IPS-18a (cell line): ENCODE measurements at regions not wholly inside any gene's neighbourhood (a gene's known extent, or its start where the extent isn't known, plus 50 kb on each side); places are given as distances from the start of the nearest gene placed in this dataset.

Source experiments
- H3K27ac ChIP-seq: one replicate; pipeline ENCODE4 v1.5.1; 2013; ENCODE audit warnings: low read length
- H3K27me3 ChIP-seq: one replicate; pipeline ENCODE4 v1.6.1; 2013; ENCODE audit warnings: mild to moderate bottlenecking, low read length; ENCODE audit not compliant: control insufficient read depth, insufficient read depth
- H3K36me3 ChIP-seq: one replicate; pipeline ENCODE4 v1.6.1; 2013; ENCODE audit warnings: low read depth, low read length; ENCODE audit not compliant: control insufficient read depth
- H3K4me1 ChIP-seq: one replicate; pipeline ENCODE4 v1.6.1; 2013; ENCODE audit warnings: low read depth, low read length; ENCODE audit not compliant: control insufficient read depth
- H3K4me3 ChIP-seq: one replicate; pipeline ENCODE4 v1.5.1; 2013; ENCODE audit warnings: low read length
- H3K9ac ChIP-seq: one replicate; pipeline ENCODE4 v1.6.1; 2013; ENCODE audit warnings: mild to moderate bottlenecking, low read length, moderate library complexity
- H3K9me3 ChIP-seq: one replicate; pipeline ENCODE4 v1.6.1; 2013; ENCODE audit warnings: low read depth, low read length; ENCODE audit not compliant: control insufficient read depth

- Histone ChIP-seq H3K4me1 (peaks cover 3% of the 10 kb centered on the region), H3K9me3 (peaks cover 3% of the 10 kb centered on the region), H3K36me3 (no peaks in the 10 kb centered on the region), H3K4me3 (no peak overlapping the region), H3K27me3 (no peaks in the 10 kb centered on the region), H3K27ac (no peak overlapping the region), H3K9ac (no peak overlapping the region)
Measured at GRCh38 chr4:114091546-114091945, 112.1 kb upstream of the ARSJ start.

DNA sequence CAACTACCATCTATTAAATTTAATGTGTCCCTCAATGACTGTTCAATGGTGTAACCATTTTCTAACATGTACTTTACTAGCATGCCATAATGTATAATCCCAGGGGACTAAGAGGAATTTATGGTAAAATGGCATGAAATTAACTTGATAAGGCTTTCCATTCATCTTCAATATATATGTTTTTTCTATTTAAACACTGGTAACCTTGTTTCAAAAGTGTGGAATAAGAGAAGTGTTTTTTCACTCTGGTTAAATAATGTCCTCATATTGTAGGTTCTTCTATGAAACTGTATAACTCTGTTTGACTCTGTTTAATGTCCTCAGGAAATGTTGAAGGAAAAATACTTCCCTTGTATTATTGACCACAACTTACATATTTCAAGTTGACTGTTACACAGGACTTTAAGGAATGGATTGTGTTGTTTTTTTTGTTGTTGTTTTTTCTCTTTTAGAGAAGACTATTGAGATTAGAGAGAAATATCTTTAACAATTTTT lies 113.8 kb upstream of the ARSJ start:
- no peaks in the 10 kb centered on the region for H3K27me3 ChIP-seq
- H3K4me1 ChIP-seq = peaks cover 3% of the 10 kb centered on the region
- no peaks in the 10 kb centered on the region for H3K36me3 ChIP-seq
- H3K9me3 ChIP-seq = peaks cover 3% of the 10 kb centered on the region
- H3K9ac ChIP-seq = no peak overlapping the region
- H3K4me3 ChIP-seq = no peak overlapping the region
- no peak overlapping the region for H3K27ac ChIP-seq

GRCh38 chr4:114100288-114101031 lies 121.0 kb upstream of the ARSJ start:
- Histone ChIP-seq H3K27me3 (no peaks in the 10 kb centered on the region), H3K36me3 (no peaks in the 10 kb centered on the region), H3K27ac (no peak overlapping the region), H3K9ac (no peak overlapping the region), H3K4me1 (no peaks in the 10 kb centered on the region), H3K9me3 (no peaks in the 10 kb centered on the region), H3K4me3 (no peak overlapping the region)

GRCh38 chr4:114103908-114104307 lies 124.5 kb upstream of the ARSJ start:
- H3K9ac ChIP-seq = no peak overlapping the region
- H3K4me3 ChIP-seq = no peak overlapping the region
- H3K27me3 ChIP-seq = no peaks in the 10 kb centered on the region
- H3K36me3 ChIP-seq = no peaks in the 10 kb centered on the region
- H3K9me3 ChIP-seq = no peaks in the 10 kb centered on the region
- no peaks in the 10 kb centered on the region for H3K4me1 ChIP-seq
- no peak overlapping the region for H3K27ac ChIP-seq

GRCh38 chr4:114108869-114109268 lies 129.4 kb upstream of the ARSJ start:
- H3K36me3 ChIP-seq = no peaks in the 10 kb centered on the region
- H3K4me1 ChIP-seq = no peaks in the 10 kb centered on the region
- H3K9ac ChIP-seq = no peak overlapping the region
- no peak overlapping the region for H3K4me3 ChIP-seq
- no peaks in the 10 kb centered on the region for H3K9me3 ChIP-seq
- H3K27ac ChIP-seq = no peak overlapping the region
- no peaks in the 10 kb centered on the region for H3K27me3 ChIP-seq

- Histone ChIP-seq H3K27ac (no peak overlapping the region), H3K4me3 (no peak overlapping the region), H3K4me1 (no peaks in the 10 kb centered on the region), H3K9ac (no peak overlapping the region), H3K9me3 (no peaks in the 10 kb centered on the region), H3K27me3 (no peaks in the 10 kb centered on the region), H3K36me3 (no peaks in the 10 kb centered on the region)
Measured at GRCh38 chr4:114109776-114110175, 130.3 kb upstream of the ARSJ start.

GRCh38 chr4:114115526-114115925 lies 136.1 kb upstream of the ARSJ start:
- Histone ChIP-seq H3K27me3 (no peaks in the 10 kb centered on the region), H3K4me1 (no peaks in the 10 kb centered on the region), H3K27ac (no peak overlapping the region), H3K36me3 (no peaks in the 10 kb centered on the region), H3K4me3 (no peak overlapping the region), H3K9me3 (no peaks in the 10 kb centered on the region), H3K9ac (no peak overlapping the region)

DNA sequence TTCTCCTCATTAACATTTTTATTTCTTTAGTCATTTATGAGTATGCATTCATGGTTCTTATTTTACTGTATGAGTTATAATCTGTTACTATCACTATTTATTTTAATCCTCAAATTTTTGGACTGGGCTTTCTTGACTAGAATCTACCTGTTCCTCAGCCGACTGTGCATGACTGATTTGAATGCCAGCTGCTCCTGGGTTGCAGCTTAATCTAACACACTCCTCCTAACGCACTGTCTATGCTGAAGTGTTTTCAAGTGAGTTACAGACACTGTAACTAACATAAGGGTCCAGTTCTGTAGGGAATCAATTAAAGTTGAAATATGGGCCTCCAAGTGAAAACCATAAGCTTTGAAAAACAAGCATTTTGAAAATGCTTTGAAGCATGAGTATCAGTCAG lies 137.4 kb upstream of the ARSJ start:
- no peaks in the 10 kb centered on the region for H3K9me3 ChIP-seq
- H3K27ac ChIP-seq = no peak overlapping the region
- H3K4me3 ChIP-seq = no peak overlapping the region
- H3K9ac ChIP-seq = no peak overlapping the region
- H3K27me3 ChIP-seq = no peaks in the 10 kb centered on the region
- H3K36me3 ChIP-seq = no peaks in the 10 kb centered on the region
- no peaks in the 10 kb centered on the region for H3K4me1 ChIP-seq

GRCh38 chr4:114121221-114121620 lies 141.8 kb upstream of the ARSJ start:
- Histone ChIP-seq H3K36me3 (no peaks in the 10 kb centered on the region), H3K9me3 (peaks cover 3% of the 10 kb centered on the region), H3K4me1 (no peaks in the 10 kb centered on the region), H3K4me3 (no peak overlapping the region), H3K9ac (no peak overlapping the region), H3K27me3 (no peaks in the 10 kb centered on the region), H3K27ac (no peak overlapping the region)

DNA sequence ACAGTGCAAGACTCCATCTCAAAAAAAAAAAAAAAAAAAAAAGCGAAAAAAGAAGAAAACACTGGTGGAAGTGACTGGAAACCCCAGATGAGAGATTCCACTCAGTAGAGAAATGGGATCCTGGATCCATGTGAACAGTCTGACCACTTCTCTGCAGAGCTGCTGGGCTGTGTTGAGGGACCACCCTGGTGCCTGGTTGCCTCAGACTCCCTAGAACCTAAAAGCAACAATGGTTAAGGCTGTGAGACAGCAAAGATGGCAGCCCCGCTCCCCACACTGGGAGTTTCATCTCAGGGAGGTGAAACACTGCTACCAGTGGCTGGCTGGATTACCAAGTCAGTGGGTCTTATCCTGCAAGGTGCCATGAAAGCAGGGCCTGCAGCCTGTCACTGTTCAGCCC lies 152.8 kb upstream of the ARSJ start:
- Histone ChIP-seq H3K4me3 (no peak overlapping the region), H3K4me1 (peaks cover 4% of the 10 kb centered on the region), H3K27me3 (no peaks in the 10 kb centered on the region), H3K27ac (no peak overlapping the region), H3K9ac (no peak overlapping the region), H3K9me3 (peaks cover 2% of the 10 kb centered on the region), H3K36me3 (no peaks in the 10 kb centered on the region)

GRCh38 chr4:114132830-114133229 lies 153.4 kb upstream of the ARSJ start:
- Histone ChIP-seq H3K9ac (no peak overlapping the region), H3K4me3 (no peak overlapping the region), H3K36me3 (no peaks in the 10 kb centered on the region), H3K9me3 (peaks cover 2% of the 10 kb centered on the region), H3K4me1 (peaks cover 4% of the 10 kb centered on the region), H3K27me3 (no peaks in the 10 kb centered on the region), H3K27ac (no peak overlapping the region)

GRCh38 chr4:114136069-114136468 lies 156.6 kb upstream of the ARSJ start:
- Histone ChIP-seq H3K9me3 (peaks cover 2% of the 10 kb centered on the region), H3K4me3 (no peak overlapping the region), H3K4me1 (peaks cover 4% of the 10 kb centered on the region), H3K27ac (no peak overlapping the region), H3K9ac (no peak overlapping the region), H3K27me3 (no peaks in the 10 kb centered on the region), H3K36me3 (no peaks in the 10 kb centered on the region)
